GM18870 (cell line): ENCODE measurements at regions not wholly inside any gene's neighbourhood (a gene's known extent, or its start where the extent isn't known, plus 50 kb on each side); places are given as distances from the start of the nearest gene placed in this dataset.
"Not testable (repeated sequence)": the region's sequence is repeated elsewhere in the genome, so short reads cannot be mapped to it uniquely, and the experiment has no call there.

Experiments used
- ATAC-seq: cut with Tn5 transposase; IDR thresholded peaks from one replicate; pipeline ENCODE4 v1.9.1; 2021; ENCODE audit warnings: moderate library complexity; ENCODE audit not compliant: unreplicated experiment

- ATAC-seq = no peak
These were observed 307.3 kb upstream of the ERCC4 start for GRCh38 chr16:13612623-13613022.

GRCh38 chr16:13613165-13613564 lies 306.8 kb upstream of the ERCC4 start:
- no peak for ATAC-seq

- ATAC-seq = no peak
These were observed 298.3 kb upstream of the ERCC4 start for GRCh38 chr16:13621639-13622038.

- ATAC-seq = no peak
These were observed 291.8 kb upstream of the ERCC4 start for GRCh38 chr16:13628156-13628555.

- ATAC-seq = no peak
These were observed 290.2 kb upstream of the ERCC4 start for GRCh38 chr16:13629704-13630103.

GRCh38 chr16:13630374-13630773 lies 289.6 kb upstream of the ERCC4 start:
- ATAC-seq = no peak

GRCh38 chr16:13631213-13631767 lies 288.7 kb upstream of the ERCC4 start:
- ATAC-seq = no peak

- no peak for ATAC-seq
These were observed 288.0 kb upstream of the ERCC4 start for GRCh38 chr16:13631916-13632315.

- ATAC-seq = not testable (repeated sequence)
These were observed 287.4 kb upstream of the ERCC4 start for GRCh38 chr16:13632504-13632903.

- no peak for ATAC-seq
These were observed 286.5 kb upstream of the ERCC4 start for GRCh38 chr16:13633391-13633861.

GRCh38 chr16:13634253-13634652 lies 285.7 kb upstream of the ERCC4 start:
- no peak for ATAC-seq

GRCh38 chr16:13634959-13635358 lies 285.0 kb upstream of the ERCC4 start:
- no peak for ATAC-seq

GRCh38 chr16:13638218-13638617 lies 281.7 kb upstream of the ERCC4 start:
- no peak for ATAC-seq

- no peak for ATAC-seq
These were observed 276.5 kb upstream of the ERCC4 start for GRCh38 chr16:13643412-13643811.

- ATAC-seq = no peak
These were observed 274.2 kb upstream of the ERCC4 start for GRCh38 chr16:13645601-13646245.

GRCh38 chr16:13660807-13661206 lies 259.1 kb upstream of the ERCC4 start:
- no peak for ATAC-seq

- no peak for ATAC-seq
These were observed 254.1 kb upstream of the ERCC4 start for GRCh38 chr16:13665876-13666275.

GRCh38 chr16:13672196-13672595 lies 247.8 kb upstream of the ERCC4 start:
- no peak for ATAC-seq

GRCh38 chr16:13680021-13680889 lies 239.7 kb upstream of the ERCC4 start:
- ATAC-seq = no peak

GRCh38 chr16:13684819-13685563 lies 235.0 kb upstream of the ERCC4 start:
- no peak for ATAC-seq

GRCh38 chr16:13696017-13696416 lies 223.9 kb upstream of the ERCC4 start:
- no peak for ATAC-seq
